ENCODE measurements at regions not wholly inside any gene's neighbourhood (a gene's known extent, or its start where the extent isn't known, plus 50 kb on each side); places are given as distances from the start of the nearest gene placed in this dataset.

DNA sequence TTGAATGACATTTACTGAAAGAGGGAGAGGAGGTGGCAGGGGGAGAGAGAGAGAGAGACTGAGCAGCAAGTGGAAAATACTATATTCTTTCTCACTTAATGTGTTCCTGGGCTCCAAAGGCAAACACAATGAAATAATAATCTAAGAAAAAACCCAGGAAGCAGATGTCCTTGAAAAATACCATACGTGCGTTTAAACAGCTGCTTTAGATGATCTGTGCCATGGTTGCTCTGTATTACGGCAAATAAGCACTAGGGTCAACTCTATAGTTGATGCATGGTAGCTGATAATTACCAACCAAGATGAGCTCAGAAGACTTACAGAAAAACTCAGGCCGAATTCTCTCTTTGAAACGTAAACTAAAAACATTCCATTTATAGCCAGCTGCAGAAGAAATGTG, 410.3 kb upstream of the TBL1XR1 start:
- TF ChIP-seq EZH2phosphoT487 (IDR thresholded peaks at IDR 0.05; ENCODE audit: low read length) (no peak), EZH2 (optimal IDR thresholded peaks at IDR 0.05; ENCODE audit: low read depth, low read length) (no peak)
- TF ChIP-seq, protein P1, sequence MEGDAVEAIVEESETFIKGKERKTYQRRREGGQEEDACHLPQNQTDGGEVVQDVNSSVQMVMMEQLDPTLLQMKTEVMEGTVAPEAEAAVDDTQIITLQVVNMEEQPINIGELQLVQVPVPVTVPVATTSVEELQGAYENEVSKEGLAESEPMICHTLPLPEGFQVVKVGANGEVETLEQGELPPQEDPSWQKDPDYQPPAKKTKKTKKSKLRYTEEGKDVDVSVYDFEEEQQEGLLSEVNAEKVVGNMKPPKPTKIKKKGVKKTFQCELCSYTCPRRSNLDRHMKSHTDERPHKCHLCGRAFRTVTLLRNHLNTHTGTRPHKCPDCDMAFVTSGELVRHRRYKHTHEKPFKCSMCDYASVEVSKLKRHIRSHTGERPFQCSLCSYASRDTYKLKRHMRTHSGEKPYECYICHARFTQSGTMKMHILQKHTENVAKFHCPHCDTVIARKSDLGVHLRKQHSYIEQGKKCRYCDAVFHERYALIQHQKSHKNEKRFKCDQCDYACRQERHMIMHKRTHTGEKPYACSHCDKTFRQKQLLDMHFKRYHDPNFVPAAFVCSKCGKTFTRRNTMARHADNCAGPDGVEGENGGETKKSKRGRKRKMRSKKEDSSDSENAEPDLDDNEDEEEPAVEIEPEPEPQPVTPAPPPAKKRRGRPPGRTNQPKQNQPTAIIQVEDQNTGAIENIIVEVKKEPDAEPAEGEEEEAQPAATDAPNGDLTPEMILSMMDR (IDR thresholded peaks at IDR 0.05; ENCODE audit: low read length) = no peak

All from MM.1S (cell line).